ENCODE measurements at regions not wholly inside any gene's neighbourhood (a gene's known extent, or its start where the extent isn't known, plus 50 kb on each side); places are given as distances from the start of the nearest gene placed in this dataset.
A peak's percentile ranks its signal among the peaks of the same experiment; 100 is the strongest.
"Not testable (repeated sequence)": the region's sequence is repeated elsewhere in the genome, so short reads cannot be mapped to it uniquely, and the experiment has no call there.

DNA sequence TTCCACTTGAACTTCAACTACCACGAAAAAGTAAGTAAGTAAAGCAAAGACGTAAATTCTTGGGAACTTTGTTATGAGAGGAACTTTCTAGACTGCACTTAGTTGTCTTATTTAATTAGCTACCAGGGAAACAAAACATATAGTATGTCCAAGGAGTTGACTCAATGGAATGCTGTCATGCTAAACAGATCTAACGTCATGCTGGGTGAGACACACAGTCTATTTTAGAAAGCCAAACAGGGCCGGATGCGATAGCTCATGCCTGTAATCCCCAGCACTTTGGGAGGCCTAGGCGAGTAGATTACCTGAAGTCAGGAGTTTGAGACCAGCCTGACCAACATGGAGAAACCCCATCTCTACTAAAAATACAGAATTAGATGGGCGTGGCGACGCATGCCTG, 140.6 kb upstream of the RRN3 start:
- H3K4me1 ChIP-seq; H3K27me3 ChIP-seq; H3K36me3 ChIP-seq; H3K27ac ChIP-seq; H3K4me3 ChIP-seq; H3K9me3 ChIP-seq; intact Hi-C loops (cut with DNase I); DNase-seq: not testable (repeated sequence)
- no CpG with 5 or more reads among the region's 9 CpGs for WGBS, 2 donors
- ATAC-seq: peak in 3 of 8 donors; percentile 68 to 80 (median 74)

DNA sequence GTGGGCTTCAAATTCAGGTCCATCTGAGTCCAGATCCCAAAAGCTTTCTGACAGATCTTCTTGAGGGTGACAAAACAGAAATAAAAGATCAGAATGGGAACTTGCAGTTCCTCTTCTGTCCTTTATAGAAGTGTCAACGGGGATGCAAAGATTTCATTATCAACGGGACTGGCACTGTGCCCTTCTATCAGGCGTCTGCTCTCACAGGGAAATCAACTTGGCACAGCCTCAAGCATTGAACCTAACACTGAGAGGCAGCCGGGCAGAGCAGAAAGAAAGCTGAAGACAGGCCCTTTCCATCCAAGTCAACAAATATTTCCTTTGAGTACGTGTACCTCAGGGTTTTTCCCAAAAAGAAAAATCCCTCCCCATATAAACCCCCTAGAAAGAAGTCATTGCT, 136.4 kb upstream of the RRN3 start:
- ATAC-seq: peak in 5 of 8 donors; percentile 42 to 81 (median 55)
- WGBS, 2 donors: 17% methylated on average over 1 of the region's 5 CpGs; no CpG with 5 or more reads in 1 of the 2 donors
- H3K4me3 ChIP-seq; intact Hi-C loops (cut with DNase I); H3K27me3 ChIP-seq; H3K36me3 ChIP-seq; H3K9me3 ChIP-seq; H3K27ac ChIP-seq; DNase-seq; H3K4me1 ChIP-seq: not testable (repeated sequence)

DNA sequence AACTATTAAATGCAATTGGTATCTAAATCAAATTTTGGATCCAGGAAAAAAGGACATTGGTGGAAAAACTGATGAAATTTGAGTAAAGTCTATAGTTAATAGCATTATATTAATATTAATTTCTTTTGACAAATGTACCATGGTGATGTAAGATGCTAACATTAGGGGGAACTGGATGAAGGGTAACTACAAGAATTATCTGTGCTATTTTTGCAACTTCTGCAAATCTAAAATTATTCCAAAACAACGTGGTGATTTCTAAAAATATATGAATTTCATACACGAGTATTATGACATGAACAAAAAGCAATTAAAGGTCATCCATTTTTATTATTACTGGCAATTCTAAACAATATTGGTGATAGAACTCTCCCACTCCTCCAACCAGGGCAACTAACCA, 135.6 kb upstream of the RRN3 start:
- intact Hi-C loops (cut with DNase I); DNase-seq; H3K4me1 ChIP-seq; H3K27me3 ChIP-seq; H3K27ac ChIP-seq; H3K9me3 ChIP-seq; H3K4me3 ChIP-seq; ATAC-seq; H3K36me3 ChIP-seq: not testable (repeated sequence)
- WGBS, 2 donors: 55 to 59% methylated on average over 2 of the region's 2 CpGs

DNA sequence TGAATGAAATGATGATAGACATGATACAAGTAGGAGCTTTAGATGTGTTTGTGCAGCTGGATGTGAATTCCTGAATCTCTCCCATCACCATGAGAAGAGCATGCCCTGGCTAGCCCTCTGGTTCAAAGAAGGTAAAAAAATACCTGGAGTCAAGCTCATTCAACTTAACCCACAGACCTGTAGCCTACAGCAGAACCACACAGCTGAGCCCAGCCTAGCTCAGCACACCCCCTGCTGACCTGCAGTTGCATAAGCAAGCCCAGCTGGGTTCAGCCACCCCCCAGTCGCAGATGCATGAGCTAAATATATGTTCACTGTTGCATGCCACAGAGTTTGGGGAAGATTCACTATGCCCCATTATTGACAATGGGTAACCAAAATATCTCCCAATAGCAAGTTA, 130.6 kb upstream of the RRN3 start:
- ATAC-seq; DNase-seq; H3K36me3 ChIP-seq; H3K27me3 ChIP-seq; H3K4me3 ChIP-seq; intact Hi-C loops (cut with DNase I); H3K27ac ChIP-seq; H3K4me1 ChIP-seq; H3K9me3 ChIP-seq: not testable (repeated sequence)
- WGBS, 2 donors: no CpG with 5 or more reads among the region's 1 CpG

DNA sequence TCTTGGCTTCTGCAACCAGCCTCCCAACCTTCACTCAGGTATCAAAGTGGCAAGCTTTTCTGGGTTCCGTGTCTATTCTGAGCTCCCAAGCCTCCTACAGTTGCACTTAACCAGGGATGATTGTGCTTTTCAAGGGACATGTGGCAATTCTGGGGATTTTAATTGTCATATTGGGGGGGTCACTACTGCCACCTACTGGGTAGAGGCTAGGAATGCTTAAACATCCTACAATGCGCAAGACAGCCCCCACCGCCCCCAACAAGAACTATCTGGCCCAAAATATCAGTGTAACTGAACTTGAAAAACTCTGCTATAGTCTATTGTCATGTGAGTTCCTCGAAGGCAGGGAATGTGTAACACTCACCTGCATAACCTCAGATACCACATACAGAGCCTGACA, 129.3 kb upstream of the RRN3 start:
- WGBS, 2 donors: 56 to 60% methylated on average over 1 of the region's 4 CpGs
- DNase-seq; H3K4me3 ChIP-seq; ATAC-seq; H3K36me3 ChIP-seq; intact Hi-C loops (cut with DNase I); H3K9me3 ChIP-seq; H3K27ac ChIP-seq; H3K4me1 ChIP-seq; H3K27me3 ChIP-seq: not testable (repeated sequence)

DNA sequence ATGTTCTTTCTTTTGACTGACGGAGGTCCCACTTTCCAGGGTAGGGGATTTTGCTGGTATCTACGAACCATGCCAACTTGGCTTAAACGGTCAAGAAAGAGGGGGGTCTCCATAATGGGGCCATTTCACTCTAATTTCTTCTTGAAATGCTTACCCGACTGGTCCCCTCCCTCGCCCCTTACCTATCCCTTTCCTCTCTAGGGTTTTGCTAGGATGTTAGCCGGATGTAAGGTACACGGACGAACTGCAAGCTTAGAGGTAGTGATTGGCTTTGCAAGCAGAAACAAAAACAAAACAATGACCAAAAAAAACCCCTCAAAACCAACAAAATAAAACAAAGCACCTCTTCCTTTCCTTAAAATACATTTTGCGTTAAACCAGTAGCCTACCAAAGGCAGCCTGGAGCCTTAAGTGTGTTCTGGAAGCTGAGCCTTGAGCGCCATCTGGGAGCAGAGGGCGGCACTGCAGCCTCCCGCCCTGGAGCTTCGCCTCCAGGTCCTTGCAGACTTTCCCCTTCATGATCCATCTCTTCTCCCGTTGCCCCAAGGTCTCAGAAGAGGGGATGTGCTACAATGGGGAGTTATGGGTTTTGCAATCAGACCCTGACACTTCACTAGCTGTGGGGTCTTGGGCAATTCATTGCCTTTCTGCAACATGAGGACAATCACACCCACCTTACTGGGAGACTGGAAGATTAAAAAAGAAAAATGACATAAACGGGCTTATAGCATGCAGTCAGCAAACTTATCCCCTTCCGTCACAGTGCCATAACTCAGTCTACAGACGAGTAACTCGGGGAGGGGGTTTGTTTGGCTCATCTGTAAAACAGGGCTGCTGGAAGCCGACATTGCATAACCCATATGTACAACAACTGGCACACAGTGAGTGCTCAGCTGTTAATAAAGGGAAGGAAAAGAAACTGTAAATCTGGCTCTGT, 125.9 kb upstream of the RRN3 start:
- H3K27me3 ChIP-seq; intact Hi-C loops (cut with DNase I); H3K4me1 ChIP-seq; H3K4me3 ChIP-seq; H3K9me3 ChIP-seq; H3K27ac ChIP-seq; H3K36me3 ChIP-seq; DNase-seq: not testable (repeated sequence)
- WGBS, 2 donors: 14 to 27% methylated on average over 6 to 8 of the region's 19 CpGs
- TF ChIP-seq, protein P1, sequence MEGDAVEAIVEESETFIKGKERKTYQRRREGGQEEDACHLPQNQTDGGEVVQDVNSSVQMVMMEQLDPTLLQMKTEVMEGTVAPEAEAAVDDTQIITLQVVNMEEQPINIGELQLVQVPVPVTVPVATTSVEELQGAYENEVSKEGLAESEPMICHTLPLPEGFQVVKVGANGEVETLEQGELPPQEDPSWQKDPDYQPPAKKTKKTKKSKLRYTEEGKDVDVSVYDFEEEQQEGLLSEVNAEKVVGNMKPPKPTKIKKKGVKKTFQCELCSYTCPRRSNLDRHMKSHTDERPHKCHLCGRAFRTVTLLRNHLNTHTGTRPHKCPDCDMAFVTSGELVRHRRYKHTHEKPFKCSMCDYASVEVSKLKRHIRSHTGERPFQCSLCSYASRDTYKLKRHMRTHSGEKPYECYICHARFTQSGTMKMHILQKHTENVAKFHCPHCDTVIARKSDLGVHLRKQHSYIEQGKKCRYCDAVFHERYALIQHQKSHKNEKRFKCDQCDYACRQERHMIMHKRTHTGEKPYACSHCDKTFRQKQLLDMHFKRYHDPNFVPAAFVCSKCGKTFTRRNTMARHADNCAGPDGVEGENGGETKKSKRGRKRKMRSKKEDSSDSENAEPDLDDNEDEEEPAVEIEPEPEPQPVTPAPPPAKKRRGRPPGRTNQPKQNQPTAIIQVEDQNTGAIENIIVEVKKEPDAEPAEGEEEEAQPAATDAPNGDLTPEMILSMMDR (IDR thresholded peaks at IDR 0.05): peak; percentile 68 to 80 (median 78)
- ATAC-seq: peak; percentile 61 to 93 (median 78)

DNA sequence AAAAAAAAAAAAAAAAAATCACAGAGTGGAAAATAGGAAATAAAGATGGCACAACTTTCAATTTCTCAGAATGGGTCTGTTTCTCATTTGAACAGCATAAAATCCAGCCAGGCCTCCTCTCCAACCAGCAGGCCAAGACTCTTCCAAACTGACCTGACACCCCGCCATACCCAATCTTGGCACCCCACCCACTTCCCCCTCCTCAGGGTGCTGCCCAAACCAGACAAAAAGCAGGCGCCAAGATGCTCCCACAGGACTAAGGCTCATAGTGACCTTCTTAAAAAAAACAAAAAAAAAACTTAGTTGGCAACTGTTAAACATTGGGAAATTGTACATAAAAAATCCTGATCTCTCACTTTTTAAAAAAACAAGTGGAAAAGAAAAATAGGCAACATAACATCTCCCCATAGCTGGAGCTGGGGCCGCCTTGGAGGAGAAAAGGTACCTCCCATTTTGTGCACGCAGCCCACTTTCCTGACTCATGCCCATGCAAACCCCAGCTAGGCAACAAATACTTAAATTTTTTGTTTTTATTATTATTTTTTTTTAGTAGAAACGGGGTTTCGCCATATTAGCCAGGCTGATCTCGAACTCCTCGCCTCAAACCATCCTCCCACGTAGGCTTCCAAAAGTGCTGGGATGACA, 124.9 kb upstream of the RRN3 start:
- DNase-seq; H3K36me3 ChIP-seq; H3K27ac ChIP-seq; ATAC-seq; H3K27me3 ChIP-seq; H3K4me3 ChIP-seq; intact Hi-C loops (cut with DNase I); H3K9me3 ChIP-seq; H3K4me1 ChIP-seq: not testable (repeated sequence)
- WGBS, 2 donors: 87 to 91% methylated on average over 7 to 8 of the region's 9 CpGs

DNA sequence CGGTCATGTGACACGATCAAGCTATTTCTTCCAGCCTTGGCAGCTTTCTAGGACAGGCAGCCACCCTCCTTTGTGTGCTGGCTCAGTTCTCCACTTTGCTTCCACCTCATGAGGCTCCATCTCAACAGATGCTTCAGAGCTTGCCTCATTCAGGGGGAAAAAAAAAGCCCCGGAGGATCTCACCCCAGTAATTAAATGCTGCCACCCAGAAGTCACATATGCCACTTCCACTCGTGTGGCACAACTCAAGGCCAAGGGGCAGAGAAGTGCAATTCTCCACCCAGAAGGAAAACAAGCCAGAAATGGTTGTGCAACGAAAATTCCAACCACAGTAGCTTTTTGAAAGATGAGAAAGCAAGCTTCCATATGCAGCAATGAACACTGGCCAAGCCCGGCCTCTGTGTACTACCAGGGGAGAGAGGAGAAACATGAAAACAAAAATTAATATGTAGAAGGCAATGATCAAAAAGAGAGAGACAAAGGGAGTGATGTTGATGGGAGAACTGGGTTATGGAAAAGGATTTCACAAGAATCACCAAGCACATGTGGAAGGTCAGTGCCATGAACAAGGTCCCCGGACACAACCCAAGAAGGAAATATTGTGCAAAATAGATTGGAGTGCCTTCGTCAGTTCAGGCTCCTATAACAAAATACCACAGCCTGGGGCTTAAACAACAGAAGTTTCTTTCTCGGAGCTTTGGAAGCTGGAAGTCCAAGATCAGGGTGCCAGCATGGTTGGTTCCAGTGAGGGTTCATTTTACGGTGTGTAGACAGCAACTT, 113.3 kb upstream of the RRN3 start:
- ATAC-seq; H3K27ac ChIP-seq; intact Hi-C loops (cut with DNase I); DNase-seq; H3K36me3 ChIP-seq; H3K4me3 ChIP-seq; H3K4me1 ChIP-seq; H3K9me3 ChIP-seq; H3K27me3 ChIP-seq: not testable (repeated sequence)
- 73 to 79% methylated on average over 5 of the region's 10 CpGs for WGBS, 2 donors

DNA sequence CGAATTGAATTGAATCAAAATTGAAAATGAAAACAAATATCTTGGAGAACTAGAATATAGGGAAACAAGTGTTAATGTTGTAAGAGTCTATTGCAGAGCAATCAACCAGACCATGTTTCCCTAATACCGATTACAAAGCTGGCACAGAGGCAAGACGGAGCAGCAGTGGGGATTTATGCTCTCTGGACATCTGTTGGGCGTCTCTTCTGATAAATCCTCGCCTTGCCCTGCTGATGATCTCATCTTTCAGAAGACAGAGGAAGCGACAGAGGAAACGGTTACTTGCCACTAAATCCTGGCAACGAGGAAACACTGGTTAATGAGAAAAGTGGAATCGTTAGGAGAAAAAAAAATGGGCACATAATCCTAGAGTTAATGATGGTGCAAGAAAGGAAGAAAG, 112.4 kb upstream of the RRN3 start:
- DNase-seq; H3K27ac ChIP-seq; H3K4me1 ChIP-seq; H3K36me3 ChIP-seq; H3K27me3 ChIP-seq; H3K4me3 ChIP-seq; ATAC-seq; intact Hi-C loops (cut with DNase I); H3K9me3 ChIP-seq: not testable (repeated sequence)
- WGBS, 2 donors: 34 to 36% methylated on average over 6 to 7 of the region's 9 CpGs

DNA sequence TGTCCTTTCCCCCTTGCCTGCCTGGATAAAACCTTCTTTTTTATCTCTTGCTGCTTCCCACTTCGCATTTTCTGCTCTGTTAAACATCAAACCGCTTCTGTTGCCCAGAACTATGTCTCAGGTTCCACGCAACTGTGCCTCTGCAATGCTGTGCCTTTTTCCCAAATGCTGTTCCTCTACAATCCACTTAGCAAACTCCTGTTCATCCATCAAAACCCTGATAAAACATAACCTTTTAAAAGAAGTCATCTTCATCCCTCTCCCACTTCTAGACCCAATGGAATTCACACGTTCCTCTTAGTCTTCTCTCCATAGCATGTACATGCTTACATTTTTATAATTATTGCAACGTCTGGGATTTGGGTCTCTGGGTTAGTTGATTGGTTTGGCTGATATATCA, 111.9 kb upstream of the RRN3 start:
- DNase-seq; H3K9me3 ChIP-seq; H3K36me3 ChIP-seq; H3K27ac ChIP-seq; H3K4me3 ChIP-seq; H3K27me3 ChIP-seq; H3K4me1 ChIP-seq; intact Hi-C loops (cut with DNase I); ATAC-seq: not testable (repeated sequence)
- WGBS, 2 donors: 77 to 90% methylated on average over 5 of the region's 5 CpGs
